ENCODE measurements at regions not wholly inside any gene's neighbourhood (a gene's known extent, or its start where the extent isn't known, plus 50 kb on each side); places are given as distances from the start of the nearest gene placed in this dataset.

DNA sequence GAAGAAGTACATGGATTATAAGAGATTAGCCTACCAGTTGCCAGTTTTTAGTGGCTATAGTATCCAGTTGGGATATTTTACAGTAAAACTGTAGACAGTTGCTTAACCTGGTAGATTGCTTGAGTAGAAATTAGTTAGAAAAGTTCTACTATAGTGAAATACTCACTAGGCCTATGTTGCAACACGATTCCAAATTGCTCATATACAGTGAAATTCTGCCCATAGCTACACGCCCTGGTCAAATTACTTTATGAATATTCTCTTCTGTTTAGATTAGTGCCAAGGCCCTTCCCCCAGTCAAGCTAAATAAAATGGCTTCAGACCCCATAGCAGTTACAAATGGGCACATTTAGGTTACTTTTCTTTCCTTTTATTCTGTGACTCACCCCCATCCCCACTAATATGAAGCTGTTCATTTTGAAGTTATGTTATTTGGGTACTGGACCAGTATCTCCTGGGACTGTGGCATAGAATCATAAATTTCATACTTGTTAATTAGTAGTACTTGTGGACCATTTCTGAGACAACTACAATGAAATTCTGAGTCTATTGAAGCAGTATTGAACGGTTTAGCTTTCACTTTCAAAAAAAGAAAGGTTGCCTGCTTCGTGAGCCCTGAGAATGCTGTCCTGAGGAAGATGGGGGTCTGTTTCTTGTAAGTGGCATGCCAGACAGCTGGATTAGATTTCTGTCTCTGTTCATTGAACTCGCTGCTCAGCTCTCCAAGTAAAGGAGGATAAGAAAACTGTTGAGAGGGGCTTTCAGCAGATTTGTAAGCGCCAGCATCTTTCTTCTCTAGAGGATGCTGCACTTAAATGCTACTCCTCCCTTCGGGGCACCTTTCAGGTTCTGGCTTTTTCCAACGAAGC lies 65.8 kb upstream of the CFAP20DC start:
- no peak for DNase-seq

- no peak for DNase-seq
Measured at GRCh38 chr3:59107856-59108815, 58.3 kb upstream of the CFAP20DC start.

GRCh38 chr3:59106085-59106648 lies 56.3 kb upstream of the CFAP20DC start:
- DNase-seq: no peak

DNA sequence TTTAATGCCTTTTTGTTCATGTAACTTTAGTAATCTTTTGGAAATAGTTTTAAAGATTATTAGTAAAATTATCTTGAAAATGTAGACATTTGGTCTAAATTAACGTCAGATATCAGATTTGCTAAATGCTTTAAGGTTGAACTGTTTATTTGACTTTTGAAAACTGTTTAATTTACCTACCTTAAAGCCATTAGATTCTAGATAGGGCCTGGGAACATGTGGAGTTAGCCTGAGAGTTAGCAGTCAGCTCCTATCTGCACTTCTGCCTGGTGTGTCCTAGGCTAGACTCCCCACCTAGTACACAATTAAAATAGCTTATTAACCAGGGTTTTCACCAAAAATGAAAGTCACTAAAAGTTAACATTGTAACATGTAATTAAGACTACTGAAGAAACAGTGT lies 53.7 kb upstream of the CFAP20DC start:
- no peak for DNase-seq

DNA sequence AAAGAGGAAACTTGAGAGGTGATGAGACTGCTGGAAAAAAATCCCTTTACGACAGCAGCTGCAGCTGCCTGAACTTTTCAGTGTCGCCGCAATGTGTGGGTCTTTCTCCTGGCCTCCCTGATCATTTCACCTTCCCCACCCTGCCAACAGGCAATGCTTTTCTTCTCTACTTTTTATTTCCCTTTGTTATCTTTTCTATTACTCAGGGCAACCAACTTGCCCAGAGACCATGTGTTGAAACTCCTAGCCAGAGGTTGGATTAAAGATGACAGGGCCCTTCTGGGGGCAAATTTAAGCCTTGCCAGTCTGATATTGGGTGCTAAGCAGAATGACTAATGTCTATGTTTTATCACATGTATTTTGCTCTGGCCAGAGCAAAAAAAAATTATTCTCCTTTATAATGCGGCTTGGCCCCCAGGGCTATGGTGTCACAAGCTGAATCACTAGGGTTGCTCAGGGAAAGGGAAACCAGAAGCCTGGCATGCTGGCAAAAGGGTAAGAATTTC lies 51.5 kb upstream of the CFAP20DC start:
- no peak for DNase-seq
